DOHH2 (cell line): ENCODE measurements at regions not wholly inside any gene's neighbourhood (a gene's known extent, or its start where the extent isn't known, plus 50 kb on each side); places are given as distances from the start of the nearest gene placed in this dataset.

Source experiments
- H3F3A ChIP-seq: fragments of 200-600 bp; sonication (generic), shearing (Covaris generic); 2 replicates; pipeline ENCODE4 v1.6.0; 2016; ENCODE audit warnings: antibody characterized with exemption, mild to moderate bottlenecking; ENCODE audit not compliant: control insufficient read depth, insufficient read depth
- H3K27ac ChIP-seq: fragments of 200-600 bp; sonication (generic); 2 replicates; pipeline ENCODE4 v1.5.1; 2014; ENCODE audit warnings: low read depth, mild to moderate bottlenecking, low read length, moderate library complexity
- H3K27me3 ChIP-seq: fragments of 200-600 bp; sonication (generic); 2 replicates; pipeline ENCODE4 v1.6.1; 2014; ENCODE audit warnings: mild to moderate bottlenecking, low read length, mixed read lengths; ENCODE audit not compliant: control insufficient read depth
- H3K36me3 ChIP-seq: fragments of 200-600 bp; sonication (generic); 2 replicates; pipeline ENCODE4 v1.6.1; 2014; ENCODE audit warnings: mild to moderate bottlenecking, low read length, moderate library complexity, mixed read lengths; ENCODE audit not compliant: control insufficient read depth
- H3K4me1 ChIP-seq: fragments of 200-600 bp; sonication (generic); 2 replicates; pipeline ENCODE4 v1.6.1; 2014; ENCODE audit warnings: mild to moderate bottlenecking, low read length, mixed read lengths; ENCODE audit not compliant: control insufficient read depth
- H3K4me2 ChIP-seq: fragments of 200-600 bp; sonication (generic); 2 replicates; pipeline ENCODE4 v1.6.0; 2014; ENCODE audit warnings: mild to moderate bottlenecking, low read length, moderate library complexity
- H3K4me3 ChIP-seq: fragments of 200-600 bp; sonication (generic); 2 replicates; pipeline ENCODE4 v1.5.1; 2014; ENCODE audit warnings: mild to moderate bottlenecking, low read length, mixed read lengths
- H3K79me2 ChIP-seq: fragments of 200-600 bp; sonication (generic); 2 replicates; pipeline ENCODE4 v1.6.1; 2014; ENCODE audit warnings: mild to moderate bottlenecking, low read length, mixed read lengths; ENCODE audit not compliant: control insufficient read depth
- H3K9me2 ChIP-seq: fragments of 200-600 bp; sonication (generic); replicated peaks from 2 replicates; pipeline ENCODE4 v1.6.1; 2014; ENCODE audit warnings: mild to moderate bottlenecking, low read length, mixed read lengths; ENCODE audit not compliant: control insufficient read depth
- H3K9me3 ChIP-seq: fragments of 200-600 bp; sonication (generic); 2 replicates; pipeline ENCODE4 v1.6.1; 2014; ENCODE audit warnings: antibody characterized with exemption, low read length, mixed read lengths; ENCODE audit not compliant: control insufficient read depth, insufficient read depth
- H4K20me1 ChIP-seq: fragments of 200-600 bp; sonication (generic); 2 replicates; pipeline ENCODE4 v1.6.0; 2014; ENCODE audit warnings: low read depth, mild to moderate bottlenecking, antibody characterized with exemption, low read length, moderate library complexity; ENCODE audit not compliant: control insufficient read depth, insufficient read depth
- CTCF ChIP-seq: fragments of 200-600 bp; sonication (generic); IDR thresholded peaks from one replicate; pipeline ENCODE4 v1.5.1; 2014; ENCODE audit warnings: antibody characterized with exemption, mild to moderate bottlenecking, low read depth, low read length; ENCODE audit not compliant: poor library complexity, severe bottlenecking
- EZH2phosphoT487 ChIP-seq: fragments of 200-600 bp; sonication (generic); IDR thresholded peaks from 2 replicates; pipeline ENCODE4 v1.6.1; 2017; ENCODE audit warnings: borderline replicate concordance, mild to moderate bottlenecking, antibody characterized with exemption, low read length, moderate library complexity, mixed read lengths

GRCh38 chr7:18395868-18396267 is 99.7 kb upstream of the HDAC9 start:
- Histone ChIP-seq H3K4me1 (peaks cover under 1% of the 10 kb centered on the region; the same call in 1 of the 2 replicates), H3K79me2 (no peaks in the 10 kb centered on the region), H3K36me3 (no peaks in the 10 kb centered on the region), H3K4me2 (no peak overlapping the region), H3K27me3 (no peaks in the 10 kb centered on the region), H3K9me3 (no peaks in the 10 kb centered on the region), H3K4me3 (no peak overlapping the region), H3K27ac (no peak overlapping the region), H4K20me1 (no peaks in the 10 kb centered on the region), H3K9me2 (no peaks in the 10 kb centered on the region), H3F3A (no peaks in the 10 kb centered on the region)
- TF ChIP-seq CTCF (no peak), EZH2phosphoT487 (no peak)

GRCh38 chr7:18396953-18397352 is 98.6 kb upstream of the HDAC9 start:
- Histone ChIP-seq H3F3A (no peaks in the 10 kb centered on the region), H3K4me2 (no peak overlapping the region), H3K79me2 (no peaks in the 10 kb centered on the region), H3K4me3 (no peak overlapping the region), H3K27ac (no peak overlapping the region), H3K9me2 (no peaks in the 10 kb centered on the region), H4K20me1 (no peaks in the 10 kb centered on the region), H3K4me1 (0 out of 2 replicates have a peak, but pooled peaks cover 5% of the 10 kb centered on the region), H3K27me3 (no peaks in the 10 kb centered on the region), H3K36me3 (no peaks in the 10 kb centered on the region), H3K9me3 (no peaks in the 10 kb centered on the region)
- TF ChIP-seq CTCF, result no peak
- TF ChIP-seq EZH2phosphoT487, result no peak

- H3K27ac ChIP-seq, result no peak overlapping the region
- no peaks in the 10 kb centered on the region for H3K9me2 ChIP-seq
- H3K4me1 ChIP-seq, result 0 out of 2 replicates have a peak, but pooled peaks cover 5% of the 10 kb centered on the region
- no peaks in the 10 kb centered on the region for H4K20me1 ChIP-seq
- TF ChIP-seq CTCF (no peak), EZH2phosphoT487 (no peak)
- H3K36me3 ChIP-seq, result no peaks in the 10 kb centered on the region
- H3K79me2 ChIP-seq, result no peaks in the 10 kb centered on the region
- H3K4me2 ChIP-seq, result no peak overlapping the region
- no peaks in the 10 kb centered on the region for H3F3A ChIP-seq
- no peaks in the 10 kb centered on the region for H3K9me3 ChIP-seq
- no peak overlapping the region for H3K4me3 ChIP-seq
- no peaks in the 10 kb centered on the region for H3K27me3 ChIP-seq
Measured at GRCh38 chr7:18399436-18400235, 95.9 kb upstream of the HDAC9 start.
